ENCODE measurements at regions not wholly inside any gene's neighbourhood (a gene's known extent, or its start where the extent isn't known, plus 50 kb on each side); places are given as distances from the start of the nearest gene placed in this dataset.

DNA sequence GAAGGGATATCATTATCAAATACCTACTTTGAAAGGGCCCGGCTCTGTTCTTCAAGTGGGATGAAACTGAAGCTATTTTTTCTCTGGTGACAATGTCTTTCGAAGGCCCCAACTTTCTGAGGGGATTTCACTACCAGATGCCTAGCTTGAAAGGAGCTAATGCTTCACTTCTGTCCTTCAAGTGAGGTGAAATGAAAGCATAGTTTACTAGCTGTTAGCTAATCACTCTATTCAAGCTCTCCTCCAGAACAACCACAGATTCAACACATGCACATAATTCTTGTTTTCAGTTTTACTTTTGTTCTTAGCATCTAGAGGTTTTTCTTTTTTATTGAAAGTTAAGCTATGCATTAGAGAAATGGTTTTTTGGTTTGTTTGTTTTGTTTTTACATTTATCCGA is 571.4 kb downstream of the NOVA1 start:
- peaks cover 2% of the 10 kb centered on the region for H3K27me3 ChIP-seq (ENCODE audit: insufficient read depth, poor library complexity, severe bottlenecking)
- TF ChIP-seq, protein P1, sequence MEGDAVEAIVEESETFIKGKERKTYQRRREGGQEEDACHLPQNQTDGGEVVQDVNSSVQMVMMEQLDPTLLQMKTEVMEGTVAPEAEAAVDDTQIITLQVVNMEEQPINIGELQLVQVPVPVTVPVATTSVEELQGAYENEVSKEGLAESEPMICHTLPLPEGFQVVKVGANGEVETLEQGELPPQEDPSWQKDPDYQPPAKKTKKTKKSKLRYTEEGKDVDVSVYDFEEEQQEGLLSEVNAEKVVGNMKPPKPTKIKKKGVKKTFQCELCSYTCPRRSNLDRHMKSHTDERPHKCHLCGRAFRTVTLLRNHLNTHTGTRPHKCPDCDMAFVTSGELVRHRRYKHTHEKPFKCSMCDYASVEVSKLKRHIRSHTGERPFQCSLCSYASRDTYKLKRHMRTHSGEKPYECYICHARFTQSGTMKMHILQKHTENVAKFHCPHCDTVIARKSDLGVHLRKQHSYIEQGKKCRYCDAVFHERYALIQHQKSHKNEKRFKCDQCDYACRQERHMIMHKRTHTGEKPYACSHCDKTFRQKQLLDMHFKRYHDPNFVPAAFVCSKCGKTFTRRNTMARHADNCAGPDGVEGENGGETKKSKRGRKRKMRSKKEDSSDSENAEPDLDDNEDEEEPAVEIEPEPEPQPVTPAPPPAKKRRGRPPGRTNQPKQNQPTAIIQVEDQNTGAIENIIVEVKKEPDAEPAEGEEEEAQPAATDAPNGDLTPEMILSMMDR (IDR thresholded peaks at IDR 0.05; ENCODE audit: insufficient read depth, low read length): no peak
- TF ChIP-seq POLR2AphosphoS5 (IDR thresholded peaks at IDR 0.05; ENCODE audit: low read depth): no peak
- TF ChIP-seq GABPA (IDR thresholded peaks at IDR 0.05; ENCODE audit: low read depth): no peak
- TF ChIP-seq, protein P2, sequence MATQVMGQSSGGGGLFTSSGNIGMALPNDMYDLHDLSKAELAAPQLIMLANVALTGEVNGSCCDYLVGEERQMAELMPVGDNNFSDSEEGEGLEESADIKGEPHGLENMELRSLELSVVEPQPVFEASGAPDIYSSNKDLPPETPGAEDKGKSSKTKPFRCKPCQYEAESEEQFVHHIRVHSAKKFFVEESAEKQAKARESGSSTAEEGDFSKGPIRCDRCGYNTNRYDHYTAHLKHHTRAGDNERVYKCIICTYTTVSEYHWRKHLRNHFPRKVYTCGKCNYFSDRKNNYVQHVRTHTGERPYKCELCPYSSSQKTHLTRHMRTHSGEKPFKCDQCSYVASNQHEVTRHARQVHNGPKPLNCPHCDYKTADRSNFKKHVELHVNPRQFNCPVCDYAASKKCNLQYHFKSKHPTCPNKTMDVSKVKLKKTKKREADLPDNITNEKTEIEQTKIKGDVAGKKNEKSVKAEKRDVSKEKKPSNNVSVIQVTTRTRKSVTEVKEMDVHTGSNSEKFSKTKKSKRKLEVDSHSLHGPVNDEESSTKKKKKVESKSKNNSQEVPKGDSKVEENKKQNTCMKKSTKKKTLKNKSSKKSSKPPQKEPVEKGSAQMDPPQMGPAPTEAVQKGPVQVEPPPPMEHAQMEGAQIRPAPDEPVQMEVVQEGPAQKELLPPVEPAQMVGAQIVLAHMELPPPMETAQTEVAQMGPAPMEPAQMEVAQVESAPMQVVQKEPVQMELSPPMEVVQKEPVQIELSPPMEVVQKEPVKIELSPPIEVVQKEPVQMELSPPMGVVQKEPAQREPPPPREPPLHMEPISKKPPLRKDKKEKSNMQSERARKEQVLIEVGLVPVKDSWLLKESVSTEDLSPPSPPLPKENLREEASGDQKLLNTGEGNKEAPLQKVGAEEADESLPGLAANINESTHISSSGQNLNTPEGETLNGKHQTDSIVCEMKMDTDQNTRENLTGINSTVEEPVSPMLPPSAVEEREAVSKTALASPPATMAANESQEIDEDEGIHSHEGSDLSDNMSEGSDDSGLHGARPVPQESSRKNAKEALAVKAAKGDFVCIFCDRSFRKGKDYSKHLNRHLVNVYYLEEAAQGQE (IDR thresholded peaks at IDR 0.05; ENCODE audit: insufficient replicate concordance, low read depth): no peak
- TF ChIP-seq SPI1 (IDR thresholded peaks at IDR 0.05; ENCODE audit: borderline replicate concordance, low read depth): no peak
- no peak for DNase-seq (ENCODE audit: low read depth in 1 of 2, low spot score in 1 of 2)

DNA sequence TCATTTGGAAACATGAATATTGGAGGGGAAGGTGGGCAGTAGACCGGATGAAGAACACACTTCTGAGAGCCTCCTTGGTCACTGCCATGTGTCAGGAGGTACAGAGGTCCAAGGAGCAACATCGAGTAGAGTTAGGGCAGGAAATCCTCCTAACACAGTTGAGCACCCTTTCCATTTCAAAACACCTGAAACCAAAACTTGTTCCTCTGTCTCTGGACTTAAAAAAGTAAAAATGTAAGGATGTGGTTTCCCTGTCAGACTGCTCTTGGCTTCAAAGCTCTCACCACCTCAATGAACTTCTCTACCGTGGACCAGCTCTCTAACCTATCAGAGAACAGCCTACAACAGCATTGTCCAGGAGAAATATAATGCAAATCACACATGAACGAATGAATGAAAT is 573.9 kb downstream of the NOVA1 start:
- DNase-seq (ENCODE audit: low read depth in 1 of 2, low spot score in 1 of 2): no peak
- Histone ChIP-seq H3K4me3 (replicated peaks; ENCODE audit: insufficient read depth, low read length) (no peak overlapping the region), H3K27me3 (ENCODE audit: insufficient read depth, poor library complexity, severe bottlenecking) (peaks cover 2% of the 10 kb centered on the region), H3K27ac (replicated peaks) (no peak overlapping the region)
- TF ChIP-seq SPI1 (IDR thresholded peaks at IDR 0.05; ENCODE audit: borderline replicate concordance, low read depth) (no peak), POLR2AphosphoS5 (IDR thresholded peaks at IDR 0.05; ENCODE audit: low read depth) (no peak), GABPA (IDR thresholded peaks at IDR 0.05; ENCODE audit: low read depth) (no peak)
- TF ChIP-seq, protein P1 (IDR thresholded peaks at IDR 0.05; ENCODE audit: insufficient read depth, low read length): no peak
- TF ChIP-seq, protein P2 (IDR thresholded peaks at IDR 0.05; ENCODE audit: insufficient replicate concordance, low read depth): no peak

More for the DNA sequence above, 571.4 kb downstream of the NOVA1 start:
- Histone ChIP-seq H3K27ac (replicated peaks) (no peak overlapping the region), H3K4me3 (replicated peaks; ENCODE audit: insufficient read depth, low read length) (no peak overlapping the region)

DNA sequence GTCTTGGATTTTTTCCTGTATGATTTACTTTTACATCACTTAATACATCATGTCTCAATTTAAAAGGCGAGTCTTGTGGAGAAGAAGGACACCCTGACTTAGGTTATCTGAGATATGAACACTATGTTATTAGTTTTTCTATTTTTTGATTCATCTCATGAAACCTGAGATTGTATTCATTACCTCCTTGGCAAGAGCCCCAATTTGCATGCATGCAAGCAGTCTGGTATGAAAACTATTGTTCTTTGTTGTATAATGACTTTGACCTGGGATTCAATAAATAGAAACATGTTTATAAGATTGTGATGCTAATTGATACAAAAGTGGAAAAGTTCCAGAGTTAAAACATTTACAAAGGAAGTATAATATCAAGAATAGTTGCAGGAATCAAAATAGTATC is 576.1 kb downstream of the NOVA1 start:
- DNase-seq (ENCODE audit: low read depth in 1 of 2, low spot score in 1 of 2): no peak
- Histone ChIP-seq H3K27ac (replicated peaks) (no peak overlapping the region), H3K4me3 (replicated peaks; ENCODE audit: insufficient read depth, low read length) (no peak overlapping the region), H3K27me3 (ENCODE audit: insufficient read depth, poor library complexity, severe bottlenecking) (peaks cover 2% of the 10 kb centered on the region)
- TF ChIP-seq, protein P1 (IDR thresholded peaks at IDR 0.05; ENCODE audit: insufficient read depth, low read length): no peak
- TF ChIP-seq GABPA (IDR thresholded peaks at IDR 0.05; ENCODE audit: low read depth): no peak
- no peak for TF ChIP-seq SPI1 (IDR thresholded peaks at IDR 0.05; ENCODE audit: borderline replicate concordance, low read depth)
- TF ChIP-seq, protein P2 (IDR thresholded peaks at IDR 0.05; ENCODE audit: insufficient replicate concordance, low read depth): no peak
- no peak for TF ChIP-seq POLR2AphosphoS5 (IDR thresholded peaks at IDR 0.05; ENCODE audit: low read depth)
